Panc1 (cell line): ENCODE measurements at regions not wholly inside any gene's neighbourhood (a gene's known extent, or its start where the extent isn't known, plus 50 kb on each side); places are given as distances from the start of the nearest gene placed in this dataset.

Experiments used
- ATAC-seq: fragments of 200-7000 bp; cut with Tn5 transposase; 2 replicates; pipeline ENCODE4 v1.9.1; 2020; ENCODE audit warnings: mild to moderate bottlenecking, moderate library complexity
- BruUV-seq: library from RNA; stranded (reverse); fragments of 400-500 nt; replicated peaks from 2 replicates; lab custom pipeline; 2021; lab: Mats Ljungman, UMichigan
- CTCF ChIA-PET: fragments of 300-600 bp; sonication (Branson Sonifier 250); formaldehyde crosslinking; loops from one replicate; lab custom pipeline; 2022; ENCODE audit warnings: antibody characterized with exemption; lab: Charles Lee
- POLR2A ChIA-PET: fragments of 300-600 bp; sonication (Branson Sonifier 250); formaldehyde crosslinking; loops from one replicate; lab custom pipeline; 2022; ENCODE audit warnings: antibody characterized with exemption; lab: Charles Lee
- DNase-seq: peaks from one replicate; pipeline ENCODE4 v3.0.0-alpha.2; 2010; ENCODE audit warnings: low read depth, low spot score
- H3K27ac ChIP-seq: 2 replicates; pipeline ENCODE4 v1.5.1; 2011; ENCODE audit warnings: mild to moderate bottlenecking, low read length, inconsistent platforms
- H3K27me3 ChIP-seq: fragments of 200-500 bp; sonication (Bioruptor generic); 2 replicates; pipeline ENCODE4 v1.6.0; 2014; ENCODE audit warnings: low read length, inconsistent platforms; ENCODE audit not compliant: control insufficient read depth, insufficient read depth
- H3K36me3 ChIP-seq: fragments of 200-500 bp; sonication (Bioruptor generic); 2 replicates; pipeline ENCODE4 v1.5.1; 2014; ENCODE audit warnings: inconsistent platforms, mild to moderate bottlenecking, low read length, moderate library complexity; ENCODE audit not compliant: control insufficient read depth, insufficient read depth
- H3K4me1 ChIP-seq: 2 replicates; pipeline ENCODE4 v1.5.1; 2011; ENCODE audit warnings: inconsistent platforms, mild to moderate bottlenecking, low read length, moderate library complexity; ENCODE audit not compliant: control insufficient read depth, insufficient read depth
- H3K4me3 ChIP-seq, 2 experiments: 2 replicates each; pipeline ENCODE4 v1.5.1; 2011 to 2012; ENCODE audit warnings: low read depth in 2 of 2, low read length in 2 of 2, mild to moderate bottlenecking in 2 of 2, inconsistent platforms in 1 of 2, moderate library complexity in 1 of 2
- H3K9me3 ChIP-seq: fragments of 200-500 bp; sonication (Bioruptor generic); 2 replicates; pipeline ENCODE4 v1.5.1; 2014; ENCODE audit warnings: low read depth, mild to moderate bottlenecking, inconsistent platforms, low read length, moderate library complexity; ENCODE audit not compliant: control insufficient read depth, insufficient read depth
- CTCF ChIP-seq: fragments of 450-650 bp; IDR thresholded peaks from 2 replicates; pipeline ENCODE4 v1.5.1; 2017; ENCODE audit warnings: mild to moderate bottlenecking
- POLR2AphosphoS5 ChIP-seq: IDR thresholded peaks from 2 replicates; pipeline ENCODE4 v1.6.1; 2012; ENCODE audit warnings: mild to moderate bottlenecking, low read depth, low read length, moderate library complexity
- REST ChIP-seq, 2 experiments: IDR thresholded peaks; 2 replicates each; pipeline ENCODE4 v1.6.1; 2011 to 2012; ENCODE audit warnings: low read depth in 2 of 2, control low read depth in 1 of 2, low read length in 1 of 2, mild to moderate bottlenecking in 1 of 2, moderate library complexity in 1 of 2; ENCODE audit not compliant: insufficient read depth in 1 of 2
- SIN3A ChIP-seq: IDR thresholded peaks from 2 replicates; pipeline ENCODE4 v1.6.1; 2012; ENCODE audit warnings: low read depth, mild to moderate bottlenecking, low read length, moderate library complexity, borderline replicate concordance; ENCODE audit not compliant: insufficient read depth
- TCF7L2 ChIP-seq: IDR thresholded peaks from 2 replicates; pipeline ENCODE4 v1.6.1; 2011; ENCODE audit warnings: mild to moderate bottlenecking, low read depth, low read length, inconsistent platforms
- in situ Hi-C: cut with HindIII; loops from 2 replicates; pipeline ENCODE4 v1.10.0; 2016; ENCODE audit warnings: low sequenced_read_pairs, low pct_unique_long_range_greater_than_20kb
- intact Hi-C: fragments of 100-400 bp; cut with micrococcal nuclease; formaldehyde crosslinking; loops from one replicate; pipeline ENCODE4 v1.10.0; 2022; ENCODE audit not compliant: unreplicated experiment

GRCh38 chr3:157948605-157949383, 157.4 kb downstream of the SHOX2 start:
- intact Hi-C loops (no loop called here), in situ Hi-C loops (no loop called here)
- H3K4me3 ChIP-seq: no peak overlapping the region
- no peaks in the 10 kb centered on the region for H3K4me1 ChIP-seq
- ChIA-PET POLR2A (interaction anchor here (0.6 kb wide), 1 partner anchor 170 kb away, joined by 4 read pairs; no protein-coding TSS in a partner anchor), CTCF (no interaction called here)
- no peak overlapping the region for H3K27ac ChIP-seq
- TF ChIP-seq POLR2AphosphoS5: no peak
- no peak for TF ChIP-seq CTCF
- no peak for TF ChIP-seq TCF7L2
- no peak for TF ChIP-seq SIN3A
- TF ChIP-seq REST (IDR thresholded peaks at IDR 0.05; ENCODE audit: insufficient read depth in 1 of 2, low read depth in 2 of 2, low read length in 1 of 2): no peak
- ATAC-seq (no peak), DNase-seq (no peak)
- no TSS peak for BruUV-seq
- no peaks in the 10 kb centered on the region for H3K9me3 ChIP-seq
- no peaks in the 10 kb centered on the region for H3K27me3 ChIP-seq
- H3K36me3 ChIP-seq: no peaks in the 10 kb centered on the region

GRCh38 chr3:157939166-157939565, 167.1 kb downstream of the SHOX2 start:
- in situ Hi-C loops: no loop called here
- intact Hi-C loops: no loop called here
- DNase-seq (no peak), ATAC-seq (no peak)
- POLR2A ChIA-PET: no interaction called here
- BruUV-seq: no TSS peak
- TF ChIP-seq TCF7L2: no peak
- TF ChIP-seq SIN3A: no peak
- Histone ChIP-seq H3K4me3 (no peak overlapping the region), H3K27me3 (peaks cover 3% of the 10 kb centered on the region; the same call in 1 of the 2 replicates), H3K4me1 (no peaks in the 10 kb centered on the region), H3K27ac (no peak overlapping the region), H3K36me3 (no peaks in the 10 kb centered on the region), H3K9me3 (no peaks in the 10 kb centered on the region)
- CTCF ChIA-PET: no interaction called here

GRCh38 chr3:157938154-157938779, 168.0 kb downstream of the SHOX2 start:
- no TSS peak for BruUV-seq
- H3K4me3 ChIP-seq: no peak overlapping the region
- ChIA-PET CTCF (no interaction called here), POLR2A (no interaction called here)
- no peak overlapping the region for H3K27ac ChIP-seq
- no peaks in the 10 kb centered on the region for H3K4me1 ChIP-seq
- H3K27me3 ChIP-seq: peaks cover 3% of the 10 kb centered on the region; the same call in 1 of the 2 replicates
- intact Hi-C loops (no loop called here), in situ Hi-C loops (no loop called here)
- H3K9me3 ChIP-seq: no peaks in the 10 kb centered on the region
- H3K36me3 ChIP-seq: no peaks in the 10 kb centered on the region
- no peak for DNase-seq
- no peak for TF ChIP-seq CTCF
- no peak for TF ChIP-seq POLR2AphosphoS5
- no peak for TF ChIP-seq SIN3A
- TF ChIP-seq REST (IDR thresholded peaks at IDR 0.05; ENCODE audit: insufficient read depth in 1 of 2, low read depth in 2 of 2, low read length in 1 of 2): no peak
- no peak for TF ChIP-seq TCF7L2
- no peak for ATAC-seq
